GM12872 (cell line): ENCODE measurements at regions not wholly inside any gene's neighbourhood (a gene's known extent, or its start where the extent isn't known, plus 50 kb on each side); places are given as distances from the start of the nearest gene placed in this dataset.

ENCODE experiments used
- TF ChIP-seq, protein P1 (sequence below): IDR thresholded peaks from 3 replicates; pipeline ENCODE4 v1.5.1; 2011; ENCODE audit warnings: low read depth, mild to moderate bottlenecking, low read length, moderate library complexity; ENCODE audit not compliant: insufficient read depth

GRCh38 chr3:194828116-194828515, 142.4 kb downstream of the FAM43A start:
- TF ChIP-seq, protein P1, sequence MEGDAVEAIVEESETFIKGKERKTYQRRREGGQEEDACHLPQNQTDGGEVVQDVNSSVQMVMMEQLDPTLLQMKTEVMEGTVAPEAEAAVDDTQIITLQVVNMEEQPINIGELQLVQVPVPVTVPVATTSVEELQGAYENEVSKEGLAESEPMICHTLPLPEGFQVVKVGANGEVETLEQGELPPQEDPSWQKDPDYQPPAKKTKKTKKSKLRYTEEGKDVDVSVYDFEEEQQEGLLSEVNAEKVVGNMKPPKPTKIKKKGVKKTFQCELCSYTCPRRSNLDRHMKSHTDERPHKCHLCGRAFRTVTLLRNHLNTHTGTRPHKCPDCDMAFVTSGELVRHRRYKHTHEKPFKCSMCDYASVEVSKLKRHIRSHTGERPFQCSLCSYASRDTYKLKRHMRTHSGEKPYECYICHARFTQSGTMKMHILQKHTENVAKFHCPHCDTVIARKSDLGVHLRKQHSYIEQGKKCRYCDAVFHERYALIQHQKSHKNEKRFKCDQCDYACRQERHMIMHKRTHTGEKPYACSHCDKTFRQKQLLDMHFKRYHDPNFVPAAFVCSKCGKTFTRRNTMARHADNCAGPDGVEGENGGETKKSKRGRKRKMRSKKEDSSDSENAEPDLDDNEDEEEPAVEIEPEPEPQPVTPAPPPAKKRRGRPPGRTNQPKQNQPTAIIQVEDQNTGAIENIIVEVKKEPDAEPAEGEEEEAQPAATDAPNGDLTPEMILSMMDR = no peak

GRCh38 chr3:194828926-194829325, 143.2 kb downstream of the FAM43A start:
- TF ChIP-seq, protein P1 = no peak

DNA sequence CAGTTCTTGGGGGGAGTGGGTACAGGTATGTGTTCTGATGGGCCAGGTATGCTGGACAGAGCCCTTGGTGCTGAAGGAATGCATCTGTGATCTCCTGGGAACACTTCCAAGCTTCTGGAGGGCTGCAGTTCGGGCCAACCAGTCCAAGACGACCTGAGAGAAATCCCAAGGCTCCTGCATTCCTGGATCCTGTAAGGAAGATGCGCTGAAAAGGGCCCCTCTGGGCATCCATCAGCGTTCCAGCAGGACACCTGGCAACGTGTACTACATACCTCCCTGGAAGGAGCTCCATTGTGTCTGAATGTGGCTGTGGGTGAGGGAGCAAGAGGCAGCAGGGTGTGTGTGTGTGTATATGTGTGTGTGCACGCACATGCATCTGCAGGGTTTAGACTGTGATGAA, 144.7 kb downstream of the FAM43A start:
- TF ChIP-seq, protein P1 = no peak

DNA sequence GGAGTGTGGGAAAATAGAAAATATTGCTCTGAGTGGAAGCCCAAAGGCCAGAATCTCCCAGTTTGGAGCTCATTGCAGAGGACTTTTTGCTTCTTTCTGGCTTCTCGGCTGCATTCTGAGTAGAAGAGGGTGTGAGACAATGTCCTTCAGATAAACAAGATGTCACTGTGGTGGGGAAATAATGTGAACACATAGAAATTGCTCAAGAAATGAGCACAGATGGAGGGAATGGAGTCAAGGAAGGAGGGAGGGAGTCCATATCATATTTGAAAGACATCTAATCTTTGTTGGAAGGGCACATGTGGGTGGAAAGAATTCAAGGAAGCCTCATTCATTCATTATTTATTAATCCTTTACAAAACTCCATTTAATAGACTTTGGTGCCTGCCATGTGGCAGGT, 145.3 kb downstream of the FAM43A start:
- TF ChIP-seq, protein P1 = no peak

- TF ChIP-seq, protein P1 = no peak
Observed at GRCh38 chr3:194832346-194833104, 146.8 kb downstream of the FAM43A start.

- TF ChIP-seq, protein P1 = no peak
Observed at GRCh38 chr3:194833114-194833910, 147.6 kb downstream of the FAM43A start.

GRCh38 chr3:194836661-194837060, 151.0 kb downstream of the FAM43A start:
- TF ChIP-seq, protein P1 = no peak
